ENCODE measurements at regions not wholly inside any gene's neighbourhood (a gene's known extent, or its start where the extent isn't known, plus 50 kb on each side); places are given as distances from the start of the nearest gene placed in this dataset.

DNA sequence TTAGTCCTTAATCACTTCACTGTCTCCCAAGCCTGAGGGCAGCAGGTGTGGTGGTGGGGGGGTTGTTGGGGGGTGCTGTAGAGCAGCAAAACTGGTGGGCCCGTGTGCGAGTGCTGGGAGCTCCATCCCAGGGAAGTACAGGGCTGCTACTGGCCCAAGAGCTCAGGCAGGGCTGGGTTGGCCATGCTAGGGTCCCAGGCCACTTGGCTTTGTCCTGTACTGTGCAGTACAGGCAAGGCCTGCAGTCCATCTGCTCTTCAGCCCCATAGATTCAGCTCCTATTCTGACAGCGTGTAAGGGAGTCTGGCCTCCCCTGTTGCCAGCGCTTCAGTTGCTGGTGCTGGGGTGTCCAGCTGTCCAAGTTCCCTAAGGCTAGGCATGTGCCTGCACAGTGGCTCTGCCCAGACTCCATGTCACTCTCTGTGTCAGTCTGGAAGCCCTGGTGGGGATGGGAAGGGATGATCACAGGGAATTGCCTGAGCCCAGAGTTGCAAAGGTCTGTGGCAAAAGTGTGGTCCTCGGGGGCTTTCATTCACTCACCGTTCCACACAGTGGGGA is 1261.7 kb downstream of the EFNB2 start:
- H3K36me3 ChIP-seq = no peaks in the 10 kb centered on the region
- no peak for ATAC-seq
- TF ChIP-seq, protein P1, sequence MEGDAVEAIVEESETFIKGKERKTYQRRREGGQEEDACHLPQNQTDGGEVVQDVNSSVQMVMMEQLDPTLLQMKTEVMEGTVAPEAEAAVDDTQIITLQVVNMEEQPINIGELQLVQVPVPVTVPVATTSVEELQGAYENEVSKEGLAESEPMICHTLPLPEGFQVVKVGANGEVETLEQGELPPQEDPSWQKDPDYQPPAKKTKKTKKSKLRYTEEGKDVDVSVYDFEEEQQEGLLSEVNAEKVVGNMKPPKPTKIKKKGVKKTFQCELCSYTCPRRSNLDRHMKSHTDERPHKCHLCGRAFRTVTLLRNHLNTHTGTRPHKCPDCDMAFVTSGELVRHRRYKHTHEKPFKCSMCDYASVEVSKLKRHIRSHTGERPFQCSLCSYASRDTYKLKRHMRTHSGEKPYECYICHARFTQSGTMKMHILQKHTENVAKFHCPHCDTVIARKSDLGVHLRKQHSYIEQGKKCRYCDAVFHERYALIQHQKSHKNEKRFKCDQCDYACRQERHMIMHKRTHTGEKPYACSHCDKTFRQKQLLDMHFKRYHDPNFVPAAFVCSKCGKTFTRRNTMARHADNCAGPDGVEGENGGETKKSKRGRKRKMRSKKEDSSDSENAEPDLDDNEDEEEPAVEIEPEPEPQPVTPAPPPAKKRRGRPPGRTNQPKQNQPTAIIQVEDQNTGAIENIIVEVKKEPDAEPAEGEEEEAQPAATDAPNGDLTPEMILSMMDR (IDR thresholded peaks at IDR 0.05) = no peak
- TF ChIP-seq EP300 (IDR thresholded peaks at IDR 0.05) (no peak), POLR2AphosphoS5 (IDR thresholded peaks at IDR 0.05) (no peak), POLR2A (IDR thresholded peaks at IDR 0.05) (no peak)
- no peaks in the 10 kb centered on the region for H3K4me1 ChIP-seq
- no CpG with 5 or more reads among the region's 6 CpGs for WGBS, 2 donors (ENCODE audit: low coverage in 1 of 2)
- no peaks in the 10 kb centered on the region for H3K27me3 ChIP-seq
- H3K9me3 ChIP-seq = no peaks in the 10 kb centered on the region
- H3K27ac ChIP-seq = no peak overlapping the region
- no peak overlapping the region for H3K4me3 ChIP-seq

DNA sequence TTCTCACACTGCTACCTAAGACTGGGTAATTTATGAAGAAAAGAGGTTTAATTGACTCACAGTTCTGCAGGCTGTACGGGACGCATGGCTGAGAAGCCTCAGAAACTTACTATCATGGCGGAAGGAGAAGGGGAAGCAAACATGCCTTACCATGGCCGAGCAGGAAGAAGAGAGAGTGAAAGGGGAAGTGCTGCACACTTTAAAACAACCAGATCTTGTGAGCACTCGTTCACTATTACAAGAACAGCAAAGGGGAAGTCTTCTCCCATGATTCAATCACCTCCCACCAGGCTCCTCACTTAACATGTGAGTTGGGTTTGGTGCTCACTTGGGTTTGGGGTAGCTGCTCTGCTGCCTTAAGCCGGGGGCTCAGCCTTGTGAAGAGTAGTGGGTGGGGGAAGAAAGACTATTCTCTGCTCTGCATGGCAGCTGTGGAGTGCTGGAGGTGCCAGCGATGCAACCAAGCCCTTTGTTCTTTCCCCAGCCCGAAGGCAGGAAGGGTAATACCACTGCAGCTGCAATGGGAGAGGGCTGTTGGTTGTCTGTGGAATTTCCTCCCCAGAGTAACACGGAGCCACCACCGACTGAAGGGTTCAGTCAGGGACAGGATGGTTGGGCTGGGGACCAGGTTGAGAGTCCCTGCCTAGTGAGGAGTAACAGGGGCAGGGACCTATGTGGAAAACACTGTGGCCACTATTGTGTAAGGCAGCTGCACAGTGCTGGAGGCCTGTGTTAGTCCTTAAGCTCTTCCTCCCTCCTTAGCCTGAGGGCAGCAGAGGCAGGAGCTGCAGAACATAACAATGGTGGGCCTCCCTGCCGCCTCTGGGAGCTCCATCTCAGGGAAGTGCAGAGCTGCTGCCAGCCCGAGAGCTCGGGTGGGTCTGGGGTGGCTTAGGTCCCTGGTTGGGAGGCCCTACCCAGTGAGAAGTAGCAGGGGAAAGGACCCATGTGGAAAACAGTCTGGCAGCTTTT is 1262.5 kb downstream of the EFNB2 start:
- TF ChIP-seq, protein P1 (IDR thresholded peaks at IDR 0.05) = no peak
- TF ChIP-seq POLR2AphosphoS5 (IDR thresholded peaks at IDR 0.05) = no peak
- no peak for TF ChIP-seq EP300 (IDR thresholded peaks at IDR 0.05)
- TF ChIP-seq POLR2A (IDR thresholded peaks at IDR 0.05) = no peak
- ATAC-seq = peak; percentile 50
- Histone ChIP-seq H3K9me3 (no peaks in the 10 kb centered on the region), H3K4me1 (no peaks in the 10 kb centered on the region), H3K27me3 (no peaks in the 10 kb centered on the region), H3K36me3 (no peaks in the 10 kb centered on the region), H3K4me3 (no peak overlapping the region), H3K27ac (no peak overlapping the region)
- 91 to 92% methylated on average over 2 to 5 of the region's 13 CpGs for WGBS, 2 donors (ENCODE audit: low coverage in 1 of 2)

DNA sequence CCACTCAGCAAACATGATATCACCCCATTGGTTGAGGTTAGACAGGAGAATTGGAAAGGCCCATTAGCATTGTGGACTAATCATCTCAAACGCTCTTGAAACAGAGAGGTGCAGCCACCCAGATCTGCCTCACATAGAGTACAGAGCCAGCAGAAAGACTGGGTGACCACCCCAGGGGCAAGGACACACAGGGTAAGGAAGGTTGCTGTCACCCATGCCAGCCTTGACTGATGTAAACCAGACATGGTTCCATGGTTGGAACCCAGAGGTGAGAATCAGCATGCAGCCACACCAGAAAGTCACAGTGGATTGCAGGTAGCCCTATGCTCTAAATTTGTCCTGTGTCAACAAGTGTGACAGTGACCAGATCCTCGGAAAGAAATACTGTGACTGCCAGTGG is 1268.8 kb downstream of the EFNB2 start:
- Histone ChIP-seq H3K9me3 (no peaks in the 10 kb centered on the region), H3K27me3 (no peaks in the 10 kb centered on the region), H3K27ac (no peak overlapping the region), H3K4me1 (no peaks in the 10 kb centered on the region), H3K36me3 (no peaks in the 10 kb centered on the region), H3K4me3 (no peak overlapping the region)
- ATAC-seq = no peak
- 100% methylated on average over 1 of the region's 2 CpGs; no CpG with 5 or more reads in 1 of the 2 donors for WGBS, 2 donors (ENCODE audit: low coverage in 1 of 2)
- TF ChIP-seq POLR2AphosphoS5 (IDR thresholded peaks at IDR 0.05) (no peak), EP300 (IDR thresholded peaks at IDR 0.05) (no peak), POLR2A (IDR thresholded peaks at IDR 0.05) (no peak)
- TF ChIP-seq, protein P1 (IDR thresholded peaks at IDR 0.05) = no peak

DNA sequence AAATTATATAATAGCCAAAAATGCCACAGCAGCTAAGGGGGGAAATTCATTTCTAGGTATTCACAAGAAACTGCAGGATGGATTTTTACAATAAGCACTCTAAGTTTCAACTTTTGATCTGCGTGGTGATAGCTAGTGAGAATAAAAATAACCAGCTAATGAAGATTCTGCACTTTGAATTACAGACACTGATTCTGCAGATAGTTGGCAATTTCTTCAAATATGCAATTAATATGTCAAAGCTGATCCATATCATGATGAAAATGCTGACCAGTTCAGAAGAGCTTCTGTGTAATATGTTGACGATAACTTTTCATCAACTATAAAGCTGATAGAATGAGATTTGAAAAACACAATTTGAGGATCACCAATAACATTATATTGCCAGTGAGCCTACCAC is 1272.9 kb downstream of the EFNB2 start:
- H3K27me3 ChIP-seq = no peaks in the 10 kb centered on the region
- 93 to 100% methylated on average over 2 of the region's 2 CpGs for WGBS, 2 donors (ENCODE audit: low coverage in 1 of 2)
- no peaks in the 10 kb centered on the region for H3K4me1 ChIP-seq
- no peak for ATAC-seq
- no peaks in the 10 kb centered on the region for H3K9me3 ChIP-seq
- H3K27ac ChIP-seq = no peak overlapping the region
- H3K36me3 ChIP-seq = no peaks in the 10 kb centered on the region
- H3K4me3 ChIP-seq = no peak overlapping the region
- TF ChIP-seq POLR2AphosphoS5 (IDR thresholded peaks at IDR 0.05) (no peak), POLR2A (IDR thresholded peaks at IDR 0.05) (no peak), EP300 (IDR thresholded peaks at IDR 0.05) (no peak)
- TF ChIP-seq, protein P1 (IDR thresholded peaks at IDR 0.05) = no peak

All from gastroesophageal sphincter (tissue), 4 donors.